ENCODE measurements at regions not wholly inside any gene's neighbourhood (a gene's known extent, or its start where the extent isn't known, plus 50 kb on each side); places are given as distances from the start of the nearest gene placed in this dataset.
A peak's percentile ranks its signal among the peaks of the same experiment; 100 is the strongest.
"Not testable (repeated sequence)": the region's sequence is repeated elsewhere in the genome, so short reads cannot be mapped to it uniquely, and the experiment has no call there.

GRCh38 chr7:112987171-112987570 lies 99.5 kb downstream of the GPR85 start:
- H3K27me3 Mint-ChIP-seq (ENCODE audit: insufficient read depth) = peaks cover 2% of the 10 kb centered on the region; the same call in 1 of the 2 replicates
- no peak for TF ChIP-seq CTCF (IDR thresholded peaks at IDR 0.05)
- peaks cover 4% of the 10 kb centered on the region for H3K4me1 Mint-ChIP-seq (ENCODE audit: low read depth)
- H3K4me3 Mint-ChIP-seq = peak overlapping the region; percentile 71
- no peak for DNase-seq
- no peaks in the 10 kb centered on the region for H3K9me3 Mint-ChIP-seq
- peaks cover 16% of the 10 kb centered on the region for H3K36me3 Mint-ChIP-seq (ENCODE audit: low read depth)
- no peak overlapping the region for H3K27ac Mint-ChIP-seq

- Mint-ChIP-seq H3K27ac (no peak overlapping the region), H3K36me3 (ENCODE audit: low read depth) (peaks cover 10% of the 10 kb centered on the region; the same call in 1 of the 2 replicates), H3K4me3 (peak overlapping the region; percentile 71), H3K9me3 (no peaks in the 10 kb centered on the region), H3K4me1 (ENCODE audit: low read depth) (peaks cover 11% of the 10 kb centered on the region), H3K27me3 (ENCODE audit: insufficient read depth) (peaks cover 2% of the 10 kb centered on the region; the same call in 1 of the 2 replicates)
- TF ChIP-seq CTCF (IDR thresholded peaks at IDR 0.05) = no peak
- peak; percentile 68 for DNase-seq
Measured at GRCh38 chr7:112986256-112987031, 100.2 kb downstream of the GPR85 start.

GRCh38 chr7:112985377-112985987 lies 101.1 kb downstream of the GPR85 start:
- Mint-ChIP-seq H3K4me1 (ENCODE audit: low read depth) (peaks cover 14% of the 10 kb centered on the region), H3K4me3 (no peak overlapping the region), H3K27ac (no peak overlapping the region), H3K27me3 (ENCODE audit: insufficient read depth) (peaks cover 2% of the 10 kb centered on the region; the same call in 1 of the 2 replicates), H3K36me3 (ENCODE audit: low read depth) (peaks cover 10% of the 10 kb centered on the region; the same call in 1 of the 2 replicates), H3K9me3 (no peaks in the 10 kb centered on the region)
- peak; percentile 72 for DNase-seq
- no peak for TF ChIP-seq CTCF (IDR thresholded peaks at IDR 0.05)

GRCh38 chr7:112982441-112983063 lies 104.1 kb downstream of the GPR85 start:
- H3K4me1 Mint-ChIP-seq (ENCODE audit: low read depth) = peaks cover 14% of the 10 kb centered on the region
- no peak for DNase-seq
- no peaks in the 10 kb centered on the region for H3K9me3 Mint-ChIP-seq
- H3K4me3 Mint-ChIP-seq = no peak overlapping the region
- no peaks in the 10 kb centered on the region for H3K27me3 Mint-ChIP-seq (ENCODE audit: insufficient read depth)
- no peak overlapping the region for H3K27ac Mint-ChIP-seq
- H3K36me3 Mint-ChIP-seq (ENCODE audit: low read depth) = peaks cover 4% of the 10 kb centered on the region; the same call in 1 of the 2 replicates
- TF ChIP-seq CTCF (IDR thresholded peaks at IDR 0.05) = no peak

GRCh38 chr7:112981966-112982365 lies 104.7 kb downstream of the GPR85 start:
- Mint-ChIP-seq H3K9me3 (no peaks in the 10 kb centered on the region), H3K36me3 (ENCODE audit: low read depth) (peaks cover 4% of the 10 kb centered on the region; the same call in 1 of the 2 replicates), H3K4me1 (ENCODE audit: low read depth) (peaks cover 14% of the 10 kb centered on the region), H3K4me3 (no peak overlapping the region), H3K27ac (no peak overlapping the region), H3K27me3 (ENCODE audit: insufficient read depth) (no peaks in the 10 kb centered on the region)
- no peak for TF ChIP-seq CTCF (IDR thresholded peaks at IDR 0.05)
- DNase-seq = no peak

GRCh38 chr7:112979055-112979454 lies 107.6 kb downstream of the GPR85 start:
- not testable (repeated sequence) for H3K27me3 Mint-ChIP-seq (ENCODE audit: insufficient read depth); H3K27ac Mint-ChIP-seq; DNase-seq; H3K9me3 Mint-ChIP-seq; H3K4me3 Mint-ChIP-seq; H3K36me3 Mint-ChIP-seq (ENCODE audit: low read depth)
- H3K4me1 Mint-ChIP-seq (ENCODE audit: low read depth) = peaks cover 27% of the 10 kb centered on the region

- Mint-ChIP-seq H3K4me3 (0 out of 2 replicates have a peak overlapping the region, but pooled peaks have one; percentile 42), H3K4me1 (ENCODE audit: low read depth) (peaks cover 42% of the 10 kb centered on the region)
- H3K9me3 Mint-ChIP-seq; H3K36me3 Mint-ChIP-seq (ENCODE audit: low read depth); H3K27me3 Mint-ChIP-seq (ENCODE audit: insufficient read depth); DNase-seq; H3K27ac Mint-ChIP-seq: not testable (repeated sequence)
Measured at GRCh38 chr7:112977244-112977955, 109.2 kb downstream of the GPR85 start.
